OCI-LY7 (cell line): ENCODE measurements at regions not wholly inside any gene's neighbourhood (a gene's known extent, or its start where the extent isn't known, plus 50 kb on each side); places are given as distances from the start of the nearest gene placed in this dataset.

Source experiments
- CTCF ChIP-seq: fragments of 200-600 bp; sonication (generic); conservative IDR thresholded peaks from 2 replicates; pipeline ENCODE4 v1.5.1; 2014; ENCODE audit warnings: mild to moderate bottlenecking, antibody characterized with exemption, low read length, moderate library complexity, mixed read lengths
- EZH2phosphoT487 ChIP-seq: fragments of 200-600 bp; sonication (generic); IDR thresholded peaks from 2 replicates; pipeline ENCODE4 v1.6.1; 2018; ENCODE audit warnings: low read depth, borderline replicate concordance, mild to moderate bottlenecking, mixed run types, antibody characterized with exemption, low read length, moderate library complexity, mixed read lengths

GRCh38 chr6:139904568-139904967 lies 530.1 kb upstream of the CITED2 start:
- TF ChIP-seq CTCF = no peak
- TF ChIP-seq EZH2phosphoT487 = no peak
